ENCODE measurements at regions not wholly inside any gene's neighbourhood (a gene's known extent, or its start where the extent isn't known, plus 50 kb on each side); places are given as distances from the start of the nearest gene placed in this dataset.

DNA sequence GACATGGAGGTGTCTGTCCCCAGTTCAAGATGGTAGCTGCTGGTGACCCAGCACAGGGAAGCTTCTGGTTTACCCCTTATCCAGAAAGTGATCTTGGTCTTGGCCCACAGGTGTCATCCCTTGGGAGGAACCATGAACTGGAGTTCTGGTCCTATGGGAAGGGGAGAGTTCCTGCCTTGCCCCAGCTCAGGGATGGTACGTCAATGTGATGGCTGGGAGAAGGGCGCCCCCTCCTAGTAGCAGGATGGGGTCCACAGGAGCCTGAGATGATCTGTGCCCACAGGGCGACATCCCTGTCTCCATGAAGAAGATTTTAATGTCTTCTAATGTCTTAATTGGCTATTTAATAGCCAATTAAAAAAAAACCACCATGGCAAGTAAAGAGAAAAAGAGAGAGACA lies 249.8 kb downstream of the SIPA1L2 start:
- no peak for TF ChIP-seq CTCF (IDR thresholded peaks at IDR 0.05)
- no peak for TF ChIP-seq POLR2A (IDR thresholded peaks at IDR 0.05; ENCODE audit: low read depth)
- no peak for TF ChIP-seq POLR2AphosphoS5 (IDR thresholded peaks at IDR 0.05)
- TF ChIP-seq EP300 (IDR thresholded peaks at IDR 0.05): no peak

All from esophagus muscularis mucosa (tissue), 4 donors.